OCI-LY7 (cell line): ENCODE measurements at regions not wholly inside any gene's neighbourhood (a gene's known extent, or its start where the extent isn't known, plus 50 kb on each side); places are given as distances from the start of the nearest gene placed in this dataset.

Experiments used
- BruUV-seq: library from RNA; stranded (reverse); fragments of 400-500 nt; replicated peaks from 2 replicates; lab custom pipeline; 2021; lab: Mats Ljungman, UMichigan
- CTCF ChIA-PET: fragments of 300-600 bp; sonication (Branson Sonifier 250); formaldehyde crosslinking; loops from one replicate; lab custom pipeline; 2022; ENCODE audit warnings: antibody characterized with exemption; ENCODE audit not compliant: unreplicated experiment; lab: Charles Lee
- POLR2A ChIA-PET: fragments of 300-600 bp; sonication (Branson Sonifier 250); formaldehyde crosslinking; loops from one replicate; lab custom pipeline; 2022; ENCODE audit warnings: antibody characterized with exemption; lab: Charles Lee
- DNase-seq: peaks from one replicate; pipeline ENCODE4 v3.0.0-alpha.2; 2015; ENCODE audit warnings: low spot score
- H2AFZ ChIP-seq: fragments of 200-600 bp; sonication (generic), shearing (Covaris generic); 2 replicates; pipeline ENCODE4 v1.6.1; 2014; ENCODE audit warnings: mild to moderate bottlenecking, antibody characterized with exemption, low read length, moderate library complexity
- H3K27ac ChIP-seq: fragments of 200-600 bp; sonication (generic); 2 replicates; pipeline ENCODE4 v1.5.1; 2014; ENCODE audit warnings: mixed run types, low read depth, mild to moderate bottlenecking, moderate library complexity, low read length, inconsistent platforms; ENCODE audit not compliant: poor library complexity, severe bottlenecking
- H3K36me3 ChIP-seq: fragments of 200-600 bp; sonication (generic); 2 replicates; pipeline ENCODE4 v1.6.1; 2014; ENCODE audit warnings: mild to moderate bottlenecking, antibody characterized with exemption, low read length, moderate library complexity, mixed read lengths; ENCODE audit not compliant: insufficient read depth
- H3K4me1 ChIP-seq: fragments of 200-600 bp; sonication (generic); 2 replicates; pipeline ENCODE4 v1.5.1; 2014; ENCODE audit warnings: mild to moderate bottlenecking, low read length; ENCODE audit not compliant: insufficient read depth, poor library complexity, severe bottlenecking
- H3K4me2 ChIP-seq: fragments of 200-600 bp; sonication (generic); 2 replicates; pipeline ENCODE4 v1.6.1; 2014; ENCODE audit warnings: mild to moderate bottlenecking, low read length
- H3K4me3 ChIP-seq: fragments of 200-600 bp; sonication (generic); 2 replicates; pipeline ENCODE4 v1.5.1; 2014; ENCODE audit warnings: mild to moderate bottlenecking, low read depth, low read length; ENCODE audit not compliant: poor library complexity, severe bottlenecking
- H3K79me2 ChIP-seq: fragments of 200-600 bp; sonication (generic); 2 replicates; pipeline ENCODE4 v1.6.1; 2016; ENCODE audit warnings: low read depth, mild to moderate bottlenecking, low read length, moderate library complexity, mixed read lengths; ENCODE audit not compliant: insufficient read depth
- H3K9me2 ChIP-seq: fragments of 200-600 bp; sonication (generic); 2 replicates; pipeline ENCODE4 v1.6.1; 2016; ENCODE audit warnings: mild to moderate bottlenecking, low read length, mixed read lengths; ENCODE audit not compliant: insufficient read depth
- H3K9me3 ChIP-seq: fragments of 200-600 bp; sonication (generic); 2 replicates; pipeline ENCODE4 v1.6.1; 2014; ENCODE audit warnings: mild to moderate bottlenecking, mixed run types, low read length, mixed read lengths
- H4K20me1 ChIP-seq: fragments of 200-600 bp; sonication (generic); 2 replicates; pipeline ENCODE4 v1.6.1; 2014; ENCODE audit warnings: mild to moderate bottlenecking, antibody characterized with exemption, low read length, moderate library complexity, mixed read lengths; ENCODE audit not compliant: insufficient read depth
- EZH2phosphoT487 ChIP-seq: fragments of 200-600 bp; sonication (generic); IDR thresholded peaks from 2 replicates; pipeline ENCODE4 v1.6.1; 2018; ENCODE audit warnings: low read depth, borderline replicate concordance, mild to moderate bottlenecking, mixed run types, antibody characterized with exemption, low read length, moderate library complexity, mixed read lengths
- intact Hi-C: fragments of 100-400 bp; cut with micrococcal nuclease; formaldehyde crosslinking; loops from one replicate; pipeline ENCODE4 v1.10.0; 2022; ENCODE audit not compliant: unreplicated experiment
- TF ChIP-seq, protein P1 (sequence below): fragments of 200-600 bp; sonication (generic); conservative IDR thresholded peaks from 2 replicates; pipeline ENCODE4 v1.5.1; 2014; ENCODE audit warnings: mild to moderate bottlenecking, antibody characterized with exemption, low read length, moderate library complexity, mixed read lengths

DNA sequence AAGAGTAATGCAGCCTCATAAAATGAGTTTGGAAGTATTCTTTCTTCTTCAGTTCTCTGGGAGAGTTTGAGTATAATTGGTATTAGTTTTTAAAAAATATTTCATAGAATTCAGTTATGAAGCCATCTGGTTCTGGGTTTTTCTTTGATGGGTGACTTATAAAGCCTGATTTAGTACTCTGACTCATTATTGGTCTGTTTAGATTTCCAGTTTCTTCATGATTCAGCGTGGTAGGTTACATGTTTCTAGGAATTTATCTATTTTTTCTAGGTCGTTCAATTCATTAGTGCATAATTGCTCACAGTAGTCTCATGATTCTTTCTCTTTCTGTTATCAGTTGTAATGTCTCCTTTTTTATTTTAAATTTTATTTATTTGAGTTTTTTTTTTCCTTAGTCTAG is 111.2 kb downstream of the CEP44 start:
- Histone ChIP-seq H3K9me3 (no peaks in the 10 kb centered on the region), H3K79me2 (no peaks in the 10 kb centered on the region), H3K27ac (no peak overlapping the region), H3K36me3 (no peaks in the 10 kb centered on the region), H3K4me3 (no peak overlapping the region), H3K9me2 (no peaks in the 10 kb centered on the region), H3K4me1 (no peaks in the 10 kb centered on the region), H3K4me2 (no peak overlapping the region), H4K20me1 (no peaks in the 10 kb centered on the region), H2AFZ (no peak overlapping the region)
- ChIA-PET POLR2A (interaction anchor here (0.6 kb wide), 1 partner anchor 237 kb away, joined by 3 read pairs; no protein-coding TSS in a partner anchor), CTCF (no interaction called here)
- DNase-seq: no peak
- TF ChIP-seq, protein P1, sequence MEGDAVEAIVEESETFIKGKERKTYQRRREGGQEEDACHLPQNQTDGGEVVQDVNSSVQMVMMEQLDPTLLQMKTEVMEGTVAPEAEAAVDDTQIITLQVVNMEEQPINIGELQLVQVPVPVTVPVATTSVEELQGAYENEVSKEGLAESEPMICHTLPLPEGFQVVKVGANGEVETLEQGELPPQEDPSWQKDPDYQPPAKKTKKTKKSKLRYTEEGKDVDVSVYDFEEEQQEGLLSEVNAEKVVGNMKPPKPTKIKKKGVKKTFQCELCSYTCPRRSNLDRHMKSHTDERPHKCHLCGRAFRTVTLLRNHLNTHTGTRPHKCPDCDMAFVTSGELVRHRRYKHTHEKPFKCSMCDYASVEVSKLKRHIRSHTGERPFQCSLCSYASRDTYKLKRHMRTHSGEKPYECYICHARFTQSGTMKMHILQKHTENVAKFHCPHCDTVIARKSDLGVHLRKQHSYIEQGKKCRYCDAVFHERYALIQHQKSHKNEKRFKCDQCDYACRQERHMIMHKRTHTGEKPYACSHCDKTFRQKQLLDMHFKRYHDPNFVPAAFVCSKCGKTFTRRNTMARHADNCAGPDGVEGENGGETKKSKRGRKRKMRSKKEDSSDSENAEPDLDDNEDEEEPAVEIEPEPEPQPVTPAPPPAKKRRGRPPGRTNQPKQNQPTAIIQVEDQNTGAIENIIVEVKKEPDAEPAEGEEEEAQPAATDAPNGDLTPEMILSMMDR: no peak
- TF ChIP-seq EZH2phosphoT487: no peak
- intact Hi-C loops: no loop called here
- no TSS peak for BruUV-seq

DNA sequence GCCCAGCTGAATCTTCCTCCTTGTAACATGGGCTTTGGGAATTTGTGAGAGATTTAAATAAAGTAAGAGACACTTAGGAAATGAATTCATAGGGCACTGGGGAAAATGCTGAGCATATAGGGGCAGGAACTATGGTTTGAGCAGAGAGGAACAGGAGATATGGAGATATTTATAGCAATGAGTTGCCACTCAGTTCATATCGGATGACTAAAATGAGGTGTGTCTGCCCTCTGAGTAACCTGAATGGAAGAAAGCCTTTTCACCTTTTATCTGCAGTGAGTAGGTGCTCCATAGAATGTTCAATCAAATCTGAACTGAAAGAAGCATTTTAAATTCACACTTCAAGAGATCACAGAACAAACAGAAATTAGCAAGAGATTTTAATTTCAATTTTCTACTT is 105.7 kb downstream of the CEP44 start:
- Histone ChIP-seq H3K4me1 (no peaks in the 10 kb centered on the region), H3K36me3 (no peaks in the 10 kb centered on the region), H3K4me2 (no peak overlapping the region), H2AFZ (no peak overlapping the region), H3K4me3 (no peak overlapping the region), H3K79me2 (no peaks in the 10 kb centered on the region), H3K9me2 (no peaks in the 10 kb centered on the region), H3K9me3 (no peaks in the 10 kb centered on the region), H4K20me1 (no peaks in the 10 kb centered on the region), H3K27ac (no peak overlapping the region)
- BruUV-seq: no TSS peak
- intact Hi-C loops: no loop called here
- CTCF ChIA-PET: no interaction called here
- TF ChIP-seq, protein P1: no peak
- no peak for TF ChIP-seq EZH2phosphoT487
- DNase-seq: no peak
- POLR2A ChIA-PET: no interaction called here

DNA sequence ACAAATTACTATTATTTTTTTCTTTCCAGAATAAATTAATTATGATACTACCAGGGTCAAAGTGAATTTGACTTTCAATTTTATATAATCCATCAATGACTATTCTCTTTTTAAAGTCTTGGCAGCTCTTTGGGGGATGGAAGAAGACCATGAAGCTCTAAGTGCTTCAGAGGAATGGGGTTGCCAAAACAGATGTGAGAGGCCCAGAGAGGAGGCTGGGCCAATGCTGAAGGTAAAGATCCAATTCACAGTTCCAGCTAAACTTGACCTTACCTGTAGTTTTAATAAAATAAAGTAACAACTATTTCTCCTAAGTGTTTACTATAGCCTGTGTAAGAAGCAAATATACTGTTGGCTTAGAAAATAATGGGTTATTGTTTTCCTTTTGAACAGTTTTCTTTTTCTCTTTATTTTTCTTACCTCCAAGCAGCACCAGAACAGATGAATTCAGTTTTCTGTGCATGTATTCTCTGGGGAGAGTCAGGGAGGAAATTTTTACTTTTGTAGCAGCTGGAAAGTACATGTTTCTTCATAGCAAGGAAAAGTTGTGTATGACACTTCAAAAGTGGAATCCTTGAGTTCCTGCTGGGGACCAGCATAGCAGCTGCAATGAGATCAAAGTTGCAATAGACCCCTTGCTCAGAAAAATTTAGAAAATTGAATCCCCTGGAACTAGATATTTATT is 104.9 kb downstream of the CEP44 start:
- Histone ChIP-seq H2AFZ (no peak overlapping the region), H3K36me3 (no peaks in the 10 kb centered on the region), H3K9me3 (no peaks in the 10 kb centered on the region), H3K27ac (no peak overlapping the region), H3K79me2 (no peaks in the 10 kb centered on the region), H3K4me1 (no peaks in the 10 kb centered on the region), H3K4me2 (no peak overlapping the region), H3K4me3 (no peak overlapping the region), H3K9me2 (no peaks in the 10 kb centered on the region), H4K20me1 (no peaks in the 10 kb centered on the region)
- TF ChIP-seq, protein P1: no peak
- no peak for TF ChIP-seq EZH2phosphoT487
- ChIA-PET CTCF (no interaction called here), POLR2A (interaction anchor here (1.1 kb wide), 1 partner anchor 12 kb away, joined by 3 read pairs; no protein-coding TSS in a partner anchor)
- DNase-seq: no peak
- BruUV-seq: no TSS peak
- intact Hi-C loops: no loop called here
